T-helper 17 cell (primary cell): ENCODE measurements at regions not wholly inside any gene's neighbourhood (a gene's known extent, or its start where the extent isn't known, plus 50 kb on each side); places are given as distances from the start of the nearest gene placed in this dataset.

ENCODE experiments used
- ATAC-seq: fragments of 150-1000 bp; cut with Tn5 transposase; 2 replicates; pipeline ENCODE4 v1.10.0; 2021; ENCODE audit warnings: mild to moderate bottlenecking, moderate library complexity
- DNase-seq, 3 donors: peaks; one replicate each; pipeline versions ENCODE4 v3.0.0 to v3.0.0-alpha.2; 2020 to 2021
- H3K9me3 ChIP-seq: one replicate; pipeline ENCODE4 v1.7.0; 2013; ENCODE audit warnings: low read length, mild to moderate bottlenecking; ENCODE audit not compliant: control insufficient read depth, poor library complexity, severe bottlenecking
- H3K27ac Mint-ChIP-seq: one replicate; pipeline ENCODE4 v1.8.0; 2022; ENCODE audit warnings: mild to moderate bottlenecking, moderate library complexity, mixed read lengths
- H3K27me3 Mint-ChIP-seq: one replicate; pipeline ENCODE4 v1.8.0; 2022; ENCODE audit warnings: mixed read lengths
- H3K36me3 Mint-ChIP-seq: one replicate; pipeline ENCODE4 v1.8.0; 2022; ENCODE audit warnings: low read depth, mixed read lengths
- H3K4me1 Mint-ChIP-seq: one replicate; pipeline ENCODE4 v1.8.0; 2022; ENCODE audit warnings: mild to moderate bottlenecking, mixed read lengths
- H3K4me3 Mint-ChIP-seq: one replicate; pipeline ENCODE4 v1.8.0; 2022; ENCODE audit warnings: mild to moderate bottlenecking, moderate library complexity, mixed read lengths

- no peak overlapping the region for H3K27ac Mint-ChIP-seq
- H3K4me3 Mint-ChIP-seq, result no peak overlapping the region
- no peaks in the 10 kb centered on the region for H3K9me3 ChIP-seq
- H3K36me3 Mint-ChIP-seq, result no peaks in the 10 kb centered on the region
- no peak for ATAC-seq
- H3K4me1 Mint-ChIP-seq, result peaks cover 3% of the 10 kb centered on the region
- DNase-seq, result no peak
- H3K27me3 Mint-ChIP-seq, result no peaks in the 10 kb centered on the region
Measured at GRCh38 chr3:30544812-30545211, 61.6 kb upstream of the TGFBR2 start.

DNA sequence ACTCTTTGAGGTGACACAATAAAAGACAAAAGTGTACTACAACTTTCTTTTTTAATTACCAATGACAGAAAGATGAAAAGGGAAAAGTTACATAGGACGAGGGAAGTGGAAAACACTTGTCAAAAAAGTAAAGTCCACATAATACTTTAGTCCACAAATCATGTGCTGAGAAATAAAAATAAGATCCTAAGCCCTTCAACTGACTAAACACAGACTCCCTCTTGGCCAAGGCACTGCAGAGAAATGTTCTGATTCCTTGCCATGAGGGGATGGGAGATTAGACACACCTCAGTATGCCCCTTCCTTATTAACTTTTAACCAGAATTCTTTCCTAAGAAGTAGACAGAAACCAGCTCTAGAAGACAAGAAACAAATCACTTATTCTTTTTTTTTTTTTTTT, 59.5 kb upstream of the TGFBR2 start:
- no peaks in the 10 kb centered on the region for H3K9me3 ChIP-seq
- H3K27ac Mint-ChIP-seq, result no peak overlapping the region

GRCh38 chr3:30547716-30548115, 58.7 kb upstream of the TGFBR2 start:
- no peaks in the 10 kb centered on the region for H3K4me1 Mint-ChIP-seq
- no peak for DNase-seq
- ATAC-seq, result no peak
- H3K9me3 ChIP-seq, result no peaks in the 10 kb centered on the region
- no peak overlapping the region for H3K27ac Mint-ChIP-seq
- H3K27me3 Mint-ChIP-seq, result no peaks in the 10 kb centered on the region
- no peak overlapping the region for H3K4me3 Mint-ChIP-seq
- H3K36me3 Mint-ChIP-seq, result peaks cover 2% of the 10 kb centered on the region

More for the DNA sequence above, 59.5 kb upstream of the TGFBR2 start:
- no peak for DNase-seq
- Mint-ChIP-seq H3K36me3 (peaks cover 2% of the 10 kb centered on the region), H3K4me3 (no peak overlapping the region), H3K27me3 (no peaks in the 10 kb centered on the region), H3K4me1 (no peaks in the 10 kb centered on the region)
- no peak for ATAC-seq

DNA sequence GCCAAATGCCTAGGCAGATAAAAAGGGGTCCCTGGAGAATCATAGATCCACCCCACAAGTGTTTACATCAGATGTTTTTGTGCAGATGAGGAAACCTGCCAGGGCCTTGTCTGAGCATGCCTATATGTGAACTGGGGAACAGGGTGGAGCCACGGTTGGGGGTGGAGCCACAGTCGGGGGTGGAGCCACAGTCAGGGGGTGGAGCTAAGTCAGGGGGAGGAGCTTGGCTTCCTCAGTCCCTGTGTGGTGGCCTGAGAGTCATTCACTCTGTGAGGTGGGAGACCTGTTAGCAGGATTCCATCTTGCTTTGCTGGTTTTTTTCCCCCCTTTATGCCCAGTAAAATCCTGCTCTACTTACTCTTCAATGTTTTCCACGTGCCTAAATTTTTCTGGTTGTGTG, 57.8 kb upstream of the TGFBR2 start:
- no peak for DNase-seq
- Mint-ChIP-seq H3K4me3 (no peak overlapping the region), H3K27me3 (no peaks in the 10 kb centered on the region), H3K4me1 (no peaks in the 10 kb centered on the region), H3K27ac (no peak overlapping the region), H3K36me3 (peaks cover 2% of the 10 kb centered on the region)
- ATAC-seq, result peak; percentile 49
- no peaks in the 10 kb centered on the region for H3K9me3 ChIP-seq

DNA sequence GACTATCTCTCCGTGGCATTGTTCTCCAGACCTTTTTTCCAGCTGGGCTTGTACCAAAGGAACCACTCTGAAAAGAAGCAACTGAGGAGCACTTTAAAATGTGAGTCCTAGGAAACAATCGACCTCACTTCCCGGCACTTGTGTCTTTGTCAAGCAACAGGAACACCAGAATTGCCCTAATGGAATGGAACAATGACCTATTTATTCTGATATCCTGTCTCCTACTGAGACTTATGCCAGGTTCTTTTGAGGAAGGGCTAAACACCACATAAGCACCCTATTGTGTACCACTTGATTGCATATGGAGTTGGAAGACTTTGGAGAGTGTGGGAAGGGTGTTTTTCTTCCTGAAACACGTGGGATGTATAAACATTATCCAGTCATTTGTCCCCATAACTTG, 56.8 kb upstream of the TGFBR2 start:
- no peak for ATAC-seq
- no peaks in the 10 kb centered on the region for H3K4me1 Mint-ChIP-seq
- H3K9me3 ChIP-seq, result no peaks in the 10 kb centered on the region
- H3K36me3 Mint-ChIP-seq, result peaks cover 2% of the 10 kb centered on the region
- H3K27me3 Mint-ChIP-seq, result no peaks in the 10 kb centered on the region
- no peak overlapping the region for H3K27ac Mint-ChIP-seq
- no peak overlapping the region for H3K4me3 Mint-ChIP-seq
- no peak for DNase-seq

DNA sequence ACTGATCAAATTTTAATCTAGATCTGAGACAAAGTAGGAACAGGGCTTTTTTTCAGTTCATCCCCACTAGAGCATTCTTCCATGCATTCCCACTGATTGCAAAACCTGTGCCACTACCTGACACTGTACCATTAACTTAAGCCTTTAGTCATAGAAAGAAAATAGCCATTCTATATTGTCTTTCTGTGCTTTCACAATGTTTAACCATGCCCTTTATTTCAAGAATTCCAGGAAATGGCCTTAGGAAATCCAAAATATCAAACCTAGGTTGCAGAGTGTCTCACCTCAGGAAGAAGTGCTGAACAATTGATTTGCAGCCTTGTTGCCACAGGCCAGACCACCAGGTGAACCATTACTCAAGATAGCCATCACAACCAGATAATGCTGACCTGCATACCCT, 56.2 kb upstream of the TGFBR2 start:
- Mint-ChIP-seq H3K27me3 (no peaks in the 10 kb centered on the region), H3K36me3 (peaks cover 2% of the 10 kb centered on the region), H3K27ac (no peak overlapping the region), H3K4me3 (no peak overlapping the region), H3K4me1 (no peaks in the 10 kb centered on the region)
- DNase-seq (no peak), ATAC-seq (no peak)
- H3K9me3 ChIP-seq, result no peaks in the 10 kb centered on the region

- H3K36me3 Mint-ChIP-seq, result peaks cover 2% of the 10 kb centered on the region
Measured at GRCh38 chr3:30551266-30551665, 55.1 kb upstream of the TGFBR2 start.

GRCh38 chr3:30551927-30552326, 54.5 kb upstream of the TGFBR2 start:
- H3K4me3 Mint-ChIP-seq, result no peak overlapping the region
- DNase-seq, result no peak
- peaks cover 2% of the 10 kb centered on the region for H3K36me3 Mint-ChIP-seq
- H3K4me1 Mint-ChIP-seq, result no peaks in the 10 kb centered on the region
- no peak for ATAC-seq
- no peak overlapping the region for H3K27ac Mint-ChIP-seq
- no peaks in the 10 kb centered on the region for H3K9me3 ChIP-seq
- no peaks in the 10 kb centered on the region for H3K27me3 Mint-ChIP-seq

More at GRCh38 chr3:30551266-30551665, 55.1 kb upstream of the TGFBR2 start:
- Mint-ChIP-seq H3K27me3 (no peaks in the 10 kb centered on the region), H3K27ac (no peak overlapping the region), H3K4me3 (no peak overlapping the region), H3K4me1 (no peaks in the 10 kb centered on the region)
- DNase-seq (no peak), ATAC-seq (no peak)
- H3K9me3 ChIP-seq, result no peaks in the 10 kb centered on the region

DNA sequence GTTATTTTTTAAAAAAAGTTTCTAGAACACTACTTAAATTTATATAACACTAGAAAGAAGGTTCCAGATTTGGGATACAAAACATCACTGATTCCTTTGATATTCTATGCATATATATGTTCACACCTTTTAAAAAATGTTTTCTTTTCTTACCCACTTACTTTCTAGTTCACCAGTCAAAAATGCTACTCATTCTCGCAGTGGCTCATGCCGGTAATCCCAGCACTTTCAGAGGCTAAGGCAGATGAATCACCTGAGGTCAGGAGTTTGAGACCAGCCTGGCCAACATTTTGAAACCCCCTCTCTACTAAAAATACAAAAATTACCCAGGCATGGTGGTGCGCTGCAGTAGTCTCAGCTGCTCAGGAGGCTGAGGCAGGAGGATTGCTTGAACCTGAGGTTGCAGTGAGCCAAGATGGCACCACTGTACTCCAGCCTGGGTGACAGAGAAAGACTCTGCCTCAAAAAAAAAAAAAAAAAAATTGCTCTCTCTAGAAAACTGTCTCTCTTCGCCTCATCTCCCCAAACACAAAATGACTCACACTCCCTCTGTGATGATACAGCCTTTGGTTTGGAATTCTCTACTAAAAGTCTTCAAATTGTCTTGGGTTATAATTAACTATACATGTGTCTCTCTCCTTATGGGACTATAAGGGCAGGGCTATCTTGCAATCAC, 52.6 kb upstream of the TGFBR2 start:
- ATAC-seq (no peak), DNase-seq (no peak)
- Mint-ChIP-seq H3K36me3 (peaks cover 2% of the 10 kb centered on the region), H3K4me1 (no peaks in the 10 kb centered on the region), H3K27ac (no peak overlapping the region), H3K4me3 (no peak overlapping the region), H3K27me3 (peaks cover 6% of the 10 kb centered on the region)
- no peaks in the 10 kb centered on the region for H3K9me3 ChIP-seq

- Mint-ChIP-seq H3K27ac (no peak overlapping the region), H3K36me3 (peaks cover 2% of the 10 kb centered on the region), H3K4me3 (no peak overlapping the region), H3K4me1 (no peaks in the 10 kb centered on the region), H3K27me3 (peaks cover 6% of the 10 kb centered on the region)
- DNase-seq, result no peak
- no peaks in the 10 kb centered on the region for H3K9me3 ChIP-seq
- no peak for ATAC-seq
Measured at GRCh38 chr3:30554317-30554690, 52.1 kb upstream of the TGFBR2 start.

DNA sequence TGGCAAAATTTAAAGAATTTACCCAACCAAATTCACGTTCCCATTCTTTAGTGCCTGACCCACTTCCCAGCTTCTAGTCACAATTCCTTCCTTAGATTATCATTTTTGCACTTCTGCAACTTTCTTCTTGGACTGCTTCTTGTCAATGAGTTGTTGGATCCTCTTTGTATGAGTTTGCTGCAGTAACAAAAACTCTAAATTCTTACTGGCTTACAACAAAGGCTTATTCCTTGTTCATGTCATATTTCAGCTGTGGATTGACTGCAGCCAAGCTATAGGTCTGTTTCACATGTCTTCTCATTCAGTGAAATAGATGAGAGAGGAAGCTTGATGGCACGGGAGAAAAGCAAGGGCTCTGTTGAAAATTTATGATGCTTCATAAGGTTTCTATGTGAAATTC, 50.4 kb upstream of the TGFBR2 start:
- H3K9me3 ChIP-seq, result no peaks in the 10 kb centered on the region
- DNase-seq, result no peak
- ATAC-seq, result no peak
- H3K27ac Mint-ChIP-seq, result no peak overlapping the region
- H3K27me3 Mint-ChIP-seq, result peaks cover 6% of the 10 kb centered on the region
- H3K36me3 Mint-ChIP-seq, result no peaks in the 10 kb centered on the region
- no peak overlapping the region for H3K4me3 Mint-ChIP-seq
- no peaks in the 10 kb centered on the region for H3K4me1 Mint-ChIP-seq
